Right ventricle myocardium superior (tissue), 1 donor: ENCODE measurements at regions not wholly inside any gene's neighbourhood (a gene's known extent, or its start where the extent isn't known, plus 50 kb on each side); places are given as distances from the start of the nearest gene placed in this dataset.
"Not testable (repeated sequence)": the region's sequence is repeated elsewhere in the genome, so short reads cannot be mapped to it uniquely, and the experiment has no call there.

Experiments used
- ATAC-seq: fragments of 200-7000 bp; cut with Tn5 transposase; one replicate; pipeline ENCODE4 v1.9.1; 2020; ENCODE audit warnings: mild to moderate bottlenecking; ENCODE audit not compliant: poor library complexity
- DNase-seq: peaks from one replicate; pipeline ENCODE4 v3.0.0-alpha.2; 2020
- intact Hi-C: fragments of 100-400 bp; cut with DNase I; formaldehyde crosslinking; loops from one replicate; pipeline ENCODE4 v1.11.2; 2022
- donor health status: DM: no; HTN: yes; CAD: no; lungs with severe emphysema.

DNA sequence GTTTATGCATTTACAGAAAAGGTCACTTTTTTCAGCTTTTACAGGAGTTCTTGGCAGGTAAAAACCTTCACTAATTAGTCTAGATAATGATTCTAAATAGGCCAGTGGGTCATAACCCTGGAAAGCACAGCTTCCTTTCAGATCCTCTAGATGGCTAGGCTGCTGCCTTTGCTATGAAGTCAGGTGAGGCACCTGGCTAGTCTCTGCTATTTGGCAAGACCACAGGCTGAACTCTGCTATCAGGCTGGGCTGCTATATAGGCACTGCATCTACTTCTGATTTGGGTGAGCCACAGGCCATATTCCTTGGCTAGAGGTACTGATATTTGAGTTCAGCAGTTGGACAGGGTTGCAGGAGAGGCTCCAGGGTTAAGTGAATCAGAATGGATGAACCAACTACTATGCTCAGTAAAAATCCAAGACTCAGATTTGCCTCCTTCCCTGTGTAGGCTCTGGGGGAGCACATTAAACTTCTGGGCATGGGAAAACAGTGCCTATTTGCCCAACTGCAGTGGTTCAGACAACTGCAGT, 665.7 kb upstream of the TBL1XR1 start:
- intact Hi-C loops = no loop called here
- ATAC-seq (no peak), DNase-seq (no peak)

- DNase-seq, intact Hi-C loops, ATAC-seq: not testable (repeated sequence)
These were observed 665.0 kb upstream of the KCNMB2 start for GRCh38 chr3:177871267-177871666.

GRCh38 chr3:177878192-177878591, 658.0 kb upstream of the KCNMB2 start:
- DNase-seq (no peak), ATAC-seq (no peak)
- intact Hi-C loops = no loop called here

- ATAC-seq = no peak
- DNase-seq = no peak
- intact Hi-C loops = no loop called here
These were observed 657.3 kb upstream of the KCNMB2 start for GRCh38 chr3:177878957-177879356.

GRCh38 chr3:177881351-177881750, 654.9 kb upstream of the KCNMB2 start:
- DNase-seq (no peak), ATAC-seq (no peak)
- intact Hi-C loops = no loop called here

- intact Hi-C loops = no loop called here
- ATAC-seq = no peak
- DNase-seq = no peak
These were observed 654.0 kb upstream of the KCNMB2 start for GRCh38 chr3:177882124-177882648.

- no peak for DNase-seq
- intact Hi-C loops = no loop called here
- ATAC-seq = no peak
These were observed 653.1 kb upstream of the KCNMB2 start for GRCh38 chr3:177883091-177883490.

- intact Hi-C loops = no loop called here
- DNase-seq (no peak), ATAC-seq (no peak)
These were observed 652.3 kb upstream of the KCNMB2 start for GRCh38 chr3:177883957-177884356.

DNA sequence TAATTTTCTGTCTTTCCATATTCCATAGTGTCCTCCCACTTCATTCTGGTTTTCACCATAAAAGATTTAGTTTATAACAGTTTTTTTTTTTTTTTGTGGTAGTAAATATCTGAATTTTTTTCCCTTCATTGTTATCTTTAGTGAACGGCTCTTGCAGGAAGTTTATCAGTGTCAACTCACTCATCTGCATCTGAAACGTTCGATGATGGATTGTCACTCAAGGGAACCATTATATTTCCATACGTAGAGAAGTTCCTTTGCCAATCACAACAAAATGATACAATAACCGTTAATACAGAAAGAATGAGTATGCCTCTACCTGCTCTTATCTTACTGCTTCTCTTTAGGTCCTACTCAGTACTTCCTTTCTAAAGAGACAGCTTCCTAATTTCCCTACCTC, 651.2 kb upstream of the KCNMB2 start:
- DNase-seq (no peak), ATAC-seq (no peak)
- intact Hi-C loops = no loop called here

GRCh38 chr3:177886501-177886900, 649.7 kb upstream of the KCNMB2 start:
- no peak for DNase-seq
- ATAC-seq = no peak
- intact Hi-C loops = no loop called here

DNA sequence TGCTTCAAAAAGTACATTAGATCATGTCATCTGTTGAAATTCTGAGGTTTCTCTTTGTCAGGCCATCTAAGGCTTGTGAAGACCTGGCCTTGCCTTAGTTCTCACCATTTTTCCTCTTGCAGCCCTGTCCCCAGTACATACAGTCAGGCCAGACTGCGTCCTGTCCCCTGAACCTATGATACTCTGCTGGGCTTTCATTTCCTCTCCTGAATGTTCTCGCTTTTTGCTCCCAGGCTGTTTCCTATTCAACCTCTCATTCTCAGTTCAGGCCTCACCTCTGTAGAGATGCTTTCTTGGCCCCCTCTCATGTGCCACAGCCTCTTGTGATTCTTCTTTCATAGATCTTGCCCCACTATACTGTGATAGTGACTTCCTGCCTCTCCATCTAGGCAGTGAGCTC, 648.8 kb upstream of the KCNMB2 start:
- ATAC-seq = no peak
- intact Hi-C loops = no loop called here

DNA sequence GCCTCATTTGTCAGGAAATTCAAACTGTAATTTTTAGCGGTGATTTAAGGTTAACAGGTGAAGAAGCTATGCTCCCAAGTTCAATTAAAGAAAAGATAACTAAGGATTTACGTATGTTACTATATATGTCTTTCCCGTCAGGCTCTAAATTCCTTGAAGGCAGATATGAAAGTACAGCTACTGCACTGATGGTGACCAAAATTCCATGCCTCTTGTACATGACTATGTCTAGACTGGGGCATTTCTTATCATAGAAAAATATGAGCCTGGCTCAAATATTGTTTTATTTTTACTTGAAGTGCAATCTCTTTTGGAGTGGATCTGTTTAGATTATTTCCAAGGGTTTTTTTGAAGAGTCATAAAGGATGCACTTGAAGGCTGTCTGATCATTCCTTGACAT, 647.1 kb upstream of the KCNMB2 start:
- ATAC-seq = no peak
- intact Hi-C loops = no loop called here
- DNase-seq = no peak

More for the DNA sequence above, 648.8 kb upstream of the KCNMB2 start:
- DNase-seq = no peak

DNA sequence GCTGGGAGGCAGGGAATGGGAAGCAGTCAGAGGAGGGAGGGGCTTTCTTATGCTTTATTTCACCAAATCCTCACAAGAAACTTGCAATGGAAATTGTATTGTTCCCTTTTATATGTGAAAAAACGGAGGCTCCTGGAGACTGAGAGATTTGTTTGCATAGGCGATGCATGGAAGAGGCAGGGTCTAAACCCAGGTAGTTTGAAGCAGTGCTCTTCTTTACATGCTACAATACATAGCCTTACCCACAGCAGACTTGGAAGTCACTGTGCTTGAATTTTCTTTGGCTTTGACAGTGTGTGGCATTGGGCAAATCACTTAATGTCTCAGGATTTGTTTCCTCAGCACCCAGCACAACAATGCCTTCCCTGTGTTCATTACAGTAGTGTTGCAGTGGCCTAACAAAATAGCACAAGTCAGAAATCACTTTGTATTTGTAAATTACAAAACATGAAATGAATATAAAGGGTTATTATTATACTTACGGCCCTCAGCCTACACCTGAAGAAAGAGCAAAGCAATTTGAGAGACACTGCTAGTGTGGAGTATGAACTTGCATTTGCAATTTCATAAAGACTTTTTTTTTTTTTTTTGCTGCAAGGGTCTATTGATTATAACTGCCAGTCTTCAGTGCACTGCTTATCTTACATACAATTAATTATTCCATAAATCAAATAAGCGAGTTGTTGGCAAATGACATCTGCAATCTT, 646.4 kb upstream of the KCNMB2 start:
- no peak for ATAC-seq
- DNase-seq = no peak
- intact Hi-C loops = no loop called here

DNA sequence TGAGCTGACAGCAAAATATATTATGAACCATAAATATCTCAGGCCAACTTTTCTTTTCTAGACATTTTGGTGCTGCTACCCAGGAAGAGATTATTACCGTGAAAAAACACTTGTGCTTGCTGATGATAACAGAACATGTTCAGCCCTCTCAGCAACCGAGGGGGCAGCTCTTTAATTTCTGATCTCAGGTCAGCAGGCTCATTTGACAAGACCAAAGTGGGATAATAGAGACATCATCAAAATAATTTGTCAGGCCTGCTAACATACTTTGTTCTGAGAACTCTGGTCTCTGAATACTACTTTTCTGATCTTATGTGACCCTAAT, 645.9 kb upstream of the KCNMB2 start:
- no peak for ATAC-seq
- DNase-seq = no peak
- intact Hi-C loops = no loop called here

DNA sequence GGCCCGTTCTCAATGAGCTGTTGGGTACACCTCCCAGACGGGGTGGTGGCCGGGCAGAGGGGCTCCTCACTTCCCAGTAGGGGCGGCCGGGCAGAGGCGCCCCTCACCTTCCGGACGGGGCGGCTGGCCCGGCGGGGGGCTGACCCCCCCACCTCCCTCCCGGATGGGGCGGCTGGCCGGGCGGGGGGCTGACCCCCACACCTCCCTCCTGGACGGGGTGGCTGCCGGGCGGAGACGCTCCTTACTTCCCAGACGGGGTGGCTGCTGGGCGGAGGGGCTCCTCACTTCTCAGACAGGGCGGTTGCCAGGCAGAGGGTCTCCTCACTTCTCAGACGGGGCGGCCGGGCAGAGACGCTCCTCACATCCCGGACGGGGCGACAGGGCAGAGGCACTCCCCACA, 644.7 kb upstream of the KCNMB2 start:
- intact Hi-C loops, DNase-seq, ATAC-seq: not testable (repeated sequence)

DNA sequence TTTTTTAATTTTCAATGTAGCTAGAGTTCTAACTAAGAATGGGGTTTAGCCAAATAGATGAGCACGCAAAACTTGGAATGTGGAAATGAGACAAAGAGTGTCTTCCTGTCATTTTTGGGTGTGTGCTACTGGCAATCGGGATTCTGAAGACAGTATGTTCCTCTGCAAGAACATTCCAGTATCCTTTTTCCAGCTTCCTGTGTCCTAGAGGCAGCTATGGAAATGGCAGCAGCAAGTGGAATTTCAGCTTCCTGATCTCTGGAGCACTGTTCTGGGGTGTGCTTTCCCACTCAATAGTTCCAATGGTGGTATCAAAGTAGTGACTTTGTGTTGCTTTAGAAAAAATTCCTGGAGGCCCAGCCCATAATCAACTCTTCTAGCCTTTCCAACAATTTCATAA, 642.9 kb upstream of the KCNMB2 start:
- DNase-seq (no peak), ATAC-seq (peak; percentile 27)
- intact Hi-C loops = no loop called here

DNA sequence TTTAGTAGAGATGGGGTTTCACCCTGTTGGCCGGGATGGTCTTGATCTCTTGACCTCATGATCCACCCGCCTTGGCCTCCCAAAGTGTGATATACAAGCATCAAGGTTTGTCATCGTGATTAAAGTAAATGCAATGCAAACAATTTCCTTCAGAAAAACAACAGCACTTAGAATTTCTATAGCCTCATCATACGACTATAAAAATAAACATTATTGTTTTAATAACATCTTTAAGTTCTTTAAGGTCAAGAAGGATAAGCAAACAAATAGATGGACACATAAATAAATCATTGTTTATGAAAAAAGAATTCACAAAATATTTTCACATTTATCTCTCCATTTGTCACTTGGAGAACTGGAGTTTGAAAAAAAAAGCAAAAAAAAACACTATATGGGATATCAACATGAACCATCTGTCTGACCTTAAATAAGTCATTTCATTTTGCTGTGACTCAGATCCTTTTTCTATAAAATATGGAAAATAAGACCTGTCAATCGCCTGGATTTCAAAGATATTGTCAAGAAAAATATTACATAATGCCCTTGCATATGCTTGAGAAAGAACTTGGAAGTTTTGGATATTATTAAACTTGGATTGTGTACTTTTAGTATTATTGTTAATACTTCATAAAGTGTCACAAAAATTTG, 642.0 kb upstream of the KCNMB2 start:
- DNase-seq (no peak), ATAC-seq (no peak)
- intact Hi-C loops = no loop called here

DNA sequence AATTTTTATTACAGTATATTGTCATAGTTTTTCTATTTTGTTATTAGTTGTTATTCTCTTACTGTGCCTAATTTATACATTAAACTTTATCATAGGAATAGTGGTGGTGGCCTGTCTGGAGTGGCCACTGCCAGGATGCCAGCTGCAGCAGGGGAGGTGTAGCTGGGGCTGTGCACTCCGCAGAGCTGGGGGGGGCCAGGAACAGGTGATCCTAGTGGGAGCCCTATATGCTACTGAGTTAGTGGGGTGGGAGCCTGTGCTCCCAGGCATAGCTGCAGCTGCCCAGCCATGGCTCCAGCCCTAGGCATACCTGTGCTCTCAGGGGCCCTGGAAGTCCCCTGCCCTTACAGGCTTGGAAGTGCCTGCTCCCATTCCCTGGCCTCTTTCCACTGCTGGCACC, 638.1 kb upstream of the KCNMB2 start:
- intact Hi-C loops = no loop called here
- DNase-seq = no peak
- ATAC-seq = no peak

DNA sequence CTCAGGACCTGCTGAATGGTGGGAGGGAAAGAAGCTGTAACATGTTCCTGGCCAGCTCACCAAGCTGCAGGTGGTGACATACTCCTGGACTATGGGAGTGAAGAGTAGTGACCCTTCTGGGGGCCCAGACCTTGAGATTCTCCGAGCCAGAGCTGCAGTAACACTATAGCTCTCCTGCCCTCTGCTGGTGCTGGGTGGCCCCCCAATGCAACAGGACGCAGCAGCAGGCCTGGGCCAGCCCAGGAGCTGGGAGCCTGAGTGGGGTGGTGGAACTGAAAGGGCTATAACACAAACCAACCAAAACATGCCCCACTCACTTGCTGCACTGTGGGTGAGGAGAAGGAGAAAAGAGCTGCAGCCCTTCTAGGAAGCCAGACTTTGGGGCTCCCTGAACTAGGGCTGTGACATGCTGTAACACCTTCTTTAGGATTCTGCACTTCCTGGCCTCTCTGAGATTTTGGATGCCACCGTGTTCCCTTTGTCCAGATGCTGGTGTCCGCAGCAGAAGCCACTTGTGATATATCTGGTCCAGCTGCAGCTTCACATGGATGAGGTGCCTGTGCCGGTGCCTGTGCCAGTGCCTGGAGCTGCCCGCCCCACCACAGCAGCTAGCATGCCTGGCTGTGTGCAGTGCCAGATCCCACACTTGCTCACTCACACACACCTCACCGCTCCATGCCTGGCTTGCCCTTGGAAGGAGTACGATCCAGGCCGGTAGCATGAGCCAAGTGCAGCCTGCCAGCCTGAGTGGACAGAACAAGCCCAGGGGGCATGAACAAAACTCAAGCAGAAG, 636.8 kb upstream of the KCNMB2 start:
- no peak for ATAC-seq
- DNase-seq = no peak
- intact Hi-C loops = no loop called here

DNA sequence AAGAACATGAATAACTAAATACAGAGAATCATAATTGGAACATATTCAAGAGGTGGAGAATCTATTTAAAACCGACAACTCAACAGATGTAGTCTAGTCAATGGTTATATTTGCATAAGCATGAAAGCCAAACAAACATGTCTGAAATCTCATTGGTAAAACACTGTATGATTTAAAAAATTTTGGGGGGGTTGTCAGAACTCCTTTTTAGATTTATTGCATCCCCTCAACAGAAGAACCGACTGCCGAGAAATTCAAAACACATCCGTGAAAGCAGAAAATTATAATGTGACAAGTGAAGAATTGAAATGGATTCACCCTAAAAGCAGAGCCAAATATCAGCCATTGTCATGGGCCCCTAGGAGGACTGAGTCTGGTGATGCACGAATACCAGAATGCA, 633.4 kb upstream of the KCNMB2 start:
- no peak for ATAC-seq
- intact Hi-C loops = no loop called here
- DNase-seq = no peak
